ENCODE measurements at regions not wholly inside any gene's neighbourhood (a gene's known extent, or its start where the extent isn't known, plus 50 kb on each side); places are given as distances from the start of the nearest gene placed in this dataset.

GRCh38 chr2:16313235-16313975 lies 352.2 kb downstream of the CYRIA start:
- TF ChIP-seq TAF1 (IDR thresholded peaks at IDR 0.05; ENCODE audit: borderline replicate concordance, insufficient read depth, low read length) (no peak), SIN3A (IDR thresholded peaks at IDR 0.05; ENCODE audit: borderline replicate concordance, insufficient read depth, low read length) (no peak), FOXP2 (optimal IDR thresholded peaks at IDR 0.05; ENCODE audit: borderline replicate concordance, extremely low read depth, extremely low read length, insufficient read depth) (no peak), POLR2AphosphoS5 (IDR thresholded peaks at IDR 0.05; ENCODE audit: low read depth, low read length) (no peak)
- TF ChIP-seq, protein P1, sequence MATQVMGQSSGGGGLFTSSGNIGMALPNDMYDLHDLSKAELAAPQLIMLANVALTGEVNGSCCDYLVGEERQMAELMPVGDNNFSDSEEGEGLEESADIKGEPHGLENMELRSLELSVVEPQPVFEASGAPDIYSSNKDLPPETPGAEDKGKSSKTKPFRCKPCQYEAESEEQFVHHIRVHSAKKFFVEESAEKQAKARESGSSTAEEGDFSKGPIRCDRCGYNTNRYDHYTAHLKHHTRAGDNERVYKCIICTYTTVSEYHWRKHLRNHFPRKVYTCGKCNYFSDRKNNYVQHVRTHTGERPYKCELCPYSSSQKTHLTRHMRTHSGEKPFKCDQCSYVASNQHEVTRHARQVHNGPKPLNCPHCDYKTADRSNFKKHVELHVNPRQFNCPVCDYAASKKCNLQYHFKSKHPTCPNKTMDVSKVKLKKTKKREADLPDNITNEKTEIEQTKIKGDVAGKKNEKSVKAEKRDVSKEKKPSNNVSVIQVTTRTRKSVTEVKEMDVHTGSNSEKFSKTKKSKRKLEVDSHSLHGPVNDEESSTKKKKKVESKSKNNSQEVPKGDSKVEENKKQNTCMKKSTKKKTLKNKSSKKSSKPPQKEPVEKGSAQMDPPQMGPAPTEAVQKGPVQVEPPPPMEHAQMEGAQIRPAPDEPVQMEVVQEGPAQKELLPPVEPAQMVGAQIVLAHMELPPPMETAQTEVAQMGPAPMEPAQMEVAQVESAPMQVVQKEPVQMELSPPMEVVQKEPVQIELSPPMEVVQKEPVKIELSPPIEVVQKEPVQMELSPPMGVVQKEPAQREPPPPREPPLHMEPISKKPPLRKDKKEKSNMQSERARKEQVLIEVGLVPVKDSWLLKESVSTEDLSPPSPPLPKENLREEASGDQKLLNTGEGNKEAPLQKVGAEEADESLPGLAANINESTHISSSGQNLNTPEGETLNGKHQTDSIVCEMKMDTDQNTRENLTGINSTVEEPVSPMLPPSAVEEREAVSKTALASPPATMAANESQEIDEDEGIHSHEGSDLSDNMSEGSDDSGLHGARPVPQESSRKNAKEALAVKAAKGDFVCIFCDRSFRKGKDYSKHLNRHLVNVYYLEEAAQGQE (IDR thresholded peaks at IDR 0.05; ENCODE audit: insufficient read depth in 1 of 2, low read depth in 2 of 2, low read length in 2 of 2): no peak

GRCh38 chr2:16312771-16313170 lies 352.9 kb downstream of the CYRIA start:
- TF ChIP-seq POLR2AphosphoS5 (IDR thresholded peaks at IDR 0.05; ENCODE audit: low read depth, low read length): no peak
- no peak for TF ChIP-seq SIN3A (IDR thresholded peaks at IDR 0.05; ENCODE audit: borderline replicate concordance, insufficient read depth, low read length)
- TF ChIP-seq, protein P1 (IDR thresholded peaks at IDR 0.05; ENCODE audit: insufficient read depth in 1 of 2, low read depth in 2 of 2, low read length in 2 of 2): no peak
- no peak for TF ChIP-seq TAF1 (IDR thresholded peaks at IDR 0.05; ENCODE audit: borderline replicate concordance, insufficient read depth, low read length)
- no peak for TF ChIP-seq FOXP2 (optimal IDR thresholded peaks at IDR 0.05; ENCODE audit: borderline replicate concordance, extremely low read depth, extremely low read length, insufficient read depth)

DNA sequence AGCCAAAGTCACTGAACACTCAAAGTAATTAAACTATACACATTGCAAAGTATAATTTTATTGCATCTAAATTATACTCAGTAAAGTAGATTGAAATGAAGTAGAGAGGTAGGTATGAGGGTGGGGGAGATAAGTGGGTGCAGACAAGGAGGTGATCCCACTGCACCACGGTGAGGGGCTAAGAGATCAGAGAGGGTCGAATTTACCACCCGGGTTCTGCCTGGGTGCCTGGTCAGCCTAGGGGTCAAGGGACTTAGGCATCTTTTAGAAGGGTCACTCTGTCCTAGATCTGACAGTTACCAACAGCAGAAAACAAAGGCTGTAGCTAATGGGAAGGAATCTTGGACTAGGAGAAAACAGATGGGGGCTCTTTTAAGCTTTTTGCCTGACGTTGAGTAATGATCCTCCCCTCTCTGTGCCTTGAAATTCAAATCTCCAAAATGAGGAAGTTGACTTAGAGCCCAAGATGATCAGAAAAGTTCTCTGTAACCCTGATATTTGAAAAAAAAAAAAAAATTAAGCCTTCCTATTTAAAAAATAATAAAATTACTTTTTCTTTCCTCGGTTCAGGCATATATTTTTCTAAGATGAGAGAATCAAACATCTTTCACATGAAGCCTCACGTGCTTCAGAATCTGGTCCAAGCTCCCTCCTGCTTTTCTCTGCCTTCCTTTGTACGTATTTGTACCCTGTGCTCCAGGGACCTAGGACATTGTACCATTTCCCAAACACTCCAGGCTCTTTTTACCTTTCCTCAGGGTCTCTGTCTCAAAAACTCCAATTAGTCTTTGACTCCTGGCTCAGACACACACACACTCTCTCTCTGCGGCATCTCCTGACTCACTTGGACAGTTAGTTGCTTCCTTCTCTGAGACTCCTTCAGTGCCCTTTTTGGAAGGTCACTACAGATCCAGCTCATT lies 353.9 kb downstream of the CYRIA start:
- no peak for TF ChIP-seq FOXP2 (optimal IDR thresholded peaks at IDR 0.05; ENCODE audit: borderline replicate concordance, extremely low read depth, extremely low read length, insufficient read depth)
- TF ChIP-seq, protein P1 (IDR thresholded peaks at IDR 0.05; ENCODE audit: insufficient read depth in 1 of 2, low read depth in 2 of 2, low read length in 2 of 2): no peak
- no peak for TF ChIP-seq SIN3A (IDR thresholded peaks at IDR 0.05; ENCODE audit: borderline replicate concordance, insufficient read depth, low read length)
- no peak for TF ChIP-seq TAF1 (IDR thresholded peaks at IDR 0.05; ENCODE audit: borderline replicate concordance, insufficient read depth, low read length)
- no peak for TF ChIP-seq POLR2AphosphoS5 (IDR thresholded peaks at IDR 0.05; ENCODE audit: low read depth, low read length)

- TF ChIP-seq, protein P1 (IDR thresholded peaks at IDR 0.05; ENCODE audit: insufficient read depth in 1 of 2, low read depth in 2 of 2, low read length in 2 of 2): no peak
- TF ChIP-seq FOXP2 (optimal IDR thresholded peaks at IDR 0.05; ENCODE audit: borderline replicate concordance, extremely low read depth, extremely low read length, insufficient read depth) (no peak), SIN3A (IDR thresholded peaks at IDR 0.05; ENCODE audit: borderline replicate concordance, insufficient read depth, low read length) (no peak), POLR2AphosphoS5 (IDR thresholded peaks at IDR 0.05; ENCODE audit: low read depth, low read length) (no peak), TAF1 (IDR thresholded peaks at IDR 0.05; ENCODE audit: borderline replicate concordance, insufficient read depth, low read length) (no peak)
Measured at GRCh38 chr2:16308816-16309215, 356.8 kb downstream of the CYRIA start.
